C4-2B (cell line): ENCODE measurements at regions not wholly inside any gene's neighbourhood (a gene's known extent, or its start where the extent isn't known, plus 50 kb on each side); places are given as distances from the start of the nearest gene placed in this dataset.

Source experiments
- H3K27ac ChIP-seq: fragments of 450-650 bp; 2 replicates; pipeline ENCODE4 v1.5.1; 2017
- ZFX ChIP-seq: fragments of 450-650 bp; IDR thresholded peaks from 2 replicates; pipeline ENCODE4 v1.6.1; 2017
- TF ChIP-seq, protein P1 (sequence below): fragments of 450-650 bp; conservative IDR thresholded peaks from 2 replicates; pipeline ENCODE4 v1.5.1; 2017; ENCODE audit warnings: mild to moderate bottlenecking

DNA sequence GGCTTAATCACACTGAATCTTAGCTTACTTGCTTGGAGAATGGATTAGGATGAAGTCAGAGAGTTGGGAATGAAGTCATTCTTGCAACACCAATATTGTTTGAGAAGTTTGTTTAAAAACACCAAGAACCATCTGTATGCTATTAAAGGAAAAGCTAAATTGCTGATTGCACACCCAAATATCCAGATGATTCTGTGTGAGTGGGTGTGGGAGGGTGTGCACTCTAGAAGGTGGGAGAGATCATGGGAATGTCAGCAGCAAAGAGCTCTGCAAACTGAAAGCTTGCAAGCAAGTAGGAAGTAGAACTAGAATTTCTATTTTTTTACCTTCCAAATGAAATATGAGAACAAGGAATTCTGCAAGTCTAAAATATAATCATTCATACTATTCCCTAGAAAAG, 364.9 kb downstream of the NR2F2 start:
- TF ChIP-seq ZFX: no peak
- TF ChIP-seq, protein P1, sequence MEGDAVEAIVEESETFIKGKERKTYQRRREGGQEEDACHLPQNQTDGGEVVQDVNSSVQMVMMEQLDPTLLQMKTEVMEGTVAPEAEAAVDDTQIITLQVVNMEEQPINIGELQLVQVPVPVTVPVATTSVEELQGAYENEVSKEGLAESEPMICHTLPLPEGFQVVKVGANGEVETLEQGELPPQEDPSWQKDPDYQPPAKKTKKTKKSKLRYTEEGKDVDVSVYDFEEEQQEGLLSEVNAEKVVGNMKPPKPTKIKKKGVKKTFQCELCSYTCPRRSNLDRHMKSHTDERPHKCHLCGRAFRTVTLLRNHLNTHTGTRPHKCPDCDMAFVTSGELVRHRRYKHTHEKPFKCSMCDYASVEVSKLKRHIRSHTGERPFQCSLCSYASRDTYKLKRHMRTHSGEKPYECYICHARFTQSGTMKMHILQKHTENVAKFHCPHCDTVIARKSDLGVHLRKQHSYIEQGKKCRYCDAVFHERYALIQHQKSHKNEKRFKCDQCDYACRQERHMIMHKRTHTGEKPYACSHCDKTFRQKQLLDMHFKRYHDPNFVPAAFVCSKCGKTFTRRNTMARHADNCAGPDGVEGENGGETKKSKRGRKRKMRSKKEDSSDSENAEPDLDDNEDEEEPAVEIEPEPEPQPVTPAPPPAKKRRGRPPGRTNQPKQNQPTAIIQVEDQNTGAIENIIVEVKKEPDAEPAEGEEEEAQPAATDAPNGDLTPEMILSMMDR: no peak
- H3K27ac ChIP-seq: no peak overlapping the region

DNA sequence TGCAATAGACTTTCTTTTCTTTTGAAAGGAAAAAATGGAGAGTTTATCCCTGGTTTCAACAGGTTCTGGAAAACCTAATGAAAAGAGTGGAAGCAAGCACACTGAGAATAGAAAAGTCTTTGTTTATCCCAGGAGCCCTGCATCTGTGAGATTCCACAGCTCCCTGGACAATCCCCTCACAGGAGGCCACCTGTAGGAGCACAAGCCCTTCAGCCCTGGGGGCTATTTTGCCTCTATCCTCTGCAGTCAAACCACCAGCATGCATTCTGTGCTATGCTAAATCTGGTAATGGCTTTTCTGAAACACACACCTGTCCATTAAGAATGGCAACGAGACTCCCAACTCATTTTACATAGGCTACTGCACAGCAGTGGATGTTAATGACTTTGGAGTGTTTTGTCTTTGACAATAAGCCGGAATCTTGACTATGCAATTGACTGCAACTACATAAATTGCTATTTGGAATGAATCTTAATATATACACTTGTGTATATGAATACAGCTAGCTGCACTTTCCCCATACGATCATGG, 369.4 kb downstream of the NR2F2 start:
- TF ChIP-seq, protein P1: no peak
- TF ChIP-seq ZFX: no peak
- H3K27ac ChIP-seq: no peak overlapping the region

DNA sequence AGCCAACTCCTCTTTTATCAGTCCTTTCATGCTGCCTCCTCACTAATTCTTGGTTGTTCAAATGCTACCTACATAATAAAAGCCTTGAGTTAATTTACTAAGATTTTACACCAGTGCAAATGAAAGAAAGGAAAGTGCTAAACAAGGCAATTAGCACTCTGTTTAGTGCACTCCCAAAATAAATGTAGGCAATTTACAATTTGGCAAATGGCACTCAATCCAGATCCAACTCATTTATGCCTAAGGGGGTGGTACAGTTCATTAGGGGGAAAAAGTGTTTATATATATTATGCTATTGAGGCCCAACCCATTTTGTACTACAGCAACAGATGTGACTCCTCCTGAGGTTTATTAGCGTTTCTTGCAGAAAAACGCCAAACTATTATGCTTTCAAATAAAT, 370.1 kb downstream of the NR2F2 start:
- H3K27ac ChIP-seq: no peak overlapping the region
- TF ChIP-seq, protein P1: no peak
- no peak for TF ChIP-seq ZFX

DNA sequence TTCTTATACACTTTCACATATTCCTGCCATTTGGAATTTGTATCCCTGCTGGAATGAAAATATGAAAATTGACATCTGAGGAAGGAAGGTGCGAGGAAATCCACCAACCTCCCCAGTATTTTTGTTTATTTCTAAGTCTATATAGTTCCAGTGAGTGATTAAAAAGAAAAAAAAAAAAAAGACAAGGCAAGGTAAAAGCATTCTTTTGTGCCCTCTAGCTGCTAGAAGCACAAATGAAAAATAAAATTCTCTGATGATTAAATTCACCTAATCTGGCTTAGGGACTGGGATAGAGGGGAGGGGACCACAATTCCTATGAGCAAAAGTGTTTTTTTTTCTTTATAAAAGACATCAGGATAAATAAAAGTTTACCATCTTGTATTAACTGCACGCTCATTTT, 370.9 kb downstream of the NR2F2 start:
- no peak overlapping the region for H3K27ac ChIP-seq
- no peak for TF ChIP-seq ZFX
- TF ChIP-seq, protein P1: peak; percentile 44

DNA sequence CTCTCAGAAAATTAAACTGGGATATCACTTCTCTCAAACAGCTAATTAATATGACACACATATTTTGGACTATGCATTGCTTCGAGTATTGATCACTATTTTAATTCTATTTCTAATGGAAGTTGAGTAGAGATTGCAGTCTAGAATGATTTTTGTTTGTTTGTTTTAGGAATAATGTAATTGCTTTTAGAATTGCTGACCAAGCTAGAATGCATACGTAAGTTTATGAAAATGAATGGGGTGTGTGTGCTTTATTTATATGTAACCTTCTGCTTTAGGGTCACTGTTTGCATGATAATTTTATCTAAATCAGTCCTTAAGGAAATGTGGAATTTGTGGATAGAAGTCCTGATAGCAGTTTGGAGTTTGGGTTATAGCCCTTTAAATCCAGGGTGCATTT, 371.4 kb downstream of the NR2F2 start:
- TF ChIP-seq ZFX: no peak
- TF ChIP-seq, protein P1: no peak
- H3K27ac ChIP-seq: no peak overlapping the region

DNA sequence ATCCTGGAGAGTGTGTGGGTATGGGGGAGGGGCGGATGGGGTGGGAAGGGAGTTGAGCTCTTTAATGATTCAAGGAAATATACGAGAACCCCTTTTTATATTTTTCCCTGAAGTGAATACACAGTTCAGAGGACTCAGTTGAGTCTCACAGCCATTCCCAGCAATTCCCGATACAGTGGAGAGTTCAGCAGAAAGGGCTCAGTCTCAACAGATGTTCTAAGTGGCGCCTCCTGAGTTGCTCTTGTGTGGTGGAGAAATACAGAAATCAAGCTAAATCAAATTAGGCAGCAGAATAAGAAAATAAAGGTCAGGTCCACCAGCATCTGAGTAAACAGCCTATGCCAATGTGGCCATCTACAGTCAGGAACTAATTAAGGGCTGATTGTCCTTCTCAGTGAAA, 372.1 kb downstream of the NR2F2 start:
- H3K27ac ChIP-seq: no peak overlapping the region

DNA sequence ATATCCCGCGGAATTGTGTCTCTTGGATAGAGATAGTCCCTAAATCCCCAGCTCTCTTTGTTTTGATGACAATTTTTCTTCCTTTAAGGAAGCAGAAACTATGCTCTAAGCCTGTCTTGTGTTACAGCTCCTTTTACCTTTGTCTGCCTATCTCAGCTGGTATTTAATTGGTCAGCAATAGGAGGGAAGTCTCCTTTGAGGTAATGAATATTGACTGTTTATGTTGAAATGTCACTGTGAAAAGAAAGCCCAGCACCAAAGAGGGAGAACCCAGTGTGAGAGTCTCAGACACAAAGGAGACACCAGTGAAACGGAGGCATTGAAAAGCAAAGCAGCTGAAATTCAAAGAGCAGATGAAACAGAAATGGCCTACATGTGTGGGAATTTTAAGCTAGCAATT, 372.6 kb downstream of the NR2F2 start:
- no peak overlapping the region for H3K27ac ChIP-seq
- no peak for TF ChIP-seq ZFX
- TF ChIP-seq, protein P1: no peak

More for the DNA sequence above, 372.1 kb downstream of the NR2F2 start:
- TF ChIP-seq ZFX: no peak
- TF ChIP-seq, protein P1: no peak
